Renal pelvis (tissue), 1 donor: ENCODE measurements at regions not wholly inside any gene's neighbourhood (a gene's known extent, or its start where the extent isn't known, plus 50 kb on each side); places are given as distances from the start of the nearest gene placed in this dataset.
"Not testable (repeated sequence)": the region's sequence is repeated elsewhere in the genome, so short reads cannot be mapped to it uniquely, and the experiment has no call there.

Experiments used
- DNase-seq: peaks from one replicate; pipeline ENCODE4 v3.0.0-alpha.2; 2013

DNA sequence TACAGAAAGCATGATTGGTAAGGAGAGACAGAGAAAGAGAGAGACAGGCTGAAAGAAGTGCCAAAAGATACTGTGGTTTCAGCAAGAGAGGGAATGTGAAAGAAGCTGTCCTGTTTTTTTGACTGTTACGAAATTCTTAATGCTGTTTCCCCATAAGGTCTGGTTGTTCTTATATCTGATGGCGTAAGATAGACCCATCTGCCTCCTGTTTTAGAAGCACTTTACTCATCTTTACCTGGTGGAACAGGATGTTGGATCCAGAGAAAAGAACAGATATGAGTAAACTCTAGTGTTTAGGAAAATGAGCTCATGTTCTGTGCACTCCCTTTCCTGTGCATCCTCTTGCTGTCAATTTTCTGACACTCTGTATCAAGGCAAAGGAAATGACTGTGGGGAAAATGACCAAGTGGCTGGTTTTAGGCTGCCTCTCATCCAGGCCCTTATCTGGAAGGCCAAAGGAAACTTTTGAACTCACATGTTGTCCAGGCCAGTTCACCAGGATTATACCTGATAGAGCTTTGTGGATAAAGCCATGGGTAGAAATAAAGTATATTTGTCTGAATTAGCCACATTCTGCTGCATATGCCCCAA, 311.7 kb upstream of the HTR2C start:
- DNase-seq: no peak

DNA sequence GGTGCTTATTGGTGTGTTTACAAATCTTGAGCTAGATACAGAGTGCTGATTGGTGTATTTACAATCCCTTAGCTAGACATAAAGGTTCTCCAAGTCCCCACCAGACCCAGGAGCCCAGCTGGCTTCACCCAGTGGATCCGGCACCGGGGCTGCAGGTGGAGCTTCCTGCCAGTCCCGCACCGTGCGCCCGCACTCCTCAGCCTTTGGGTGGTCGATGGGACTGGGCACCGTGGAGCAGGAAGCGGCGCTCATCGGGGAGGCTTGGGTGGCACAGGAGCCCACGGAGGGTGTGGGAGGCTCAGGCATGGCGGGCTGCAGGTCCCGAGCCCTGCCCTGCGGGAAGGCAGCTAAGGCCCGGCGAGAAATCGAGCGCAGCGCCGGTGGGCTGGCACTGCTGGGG, 313.5 kb upstream of the HTR2C start:
- not testable (repeated sequence) for DNase-seq

DNA sequence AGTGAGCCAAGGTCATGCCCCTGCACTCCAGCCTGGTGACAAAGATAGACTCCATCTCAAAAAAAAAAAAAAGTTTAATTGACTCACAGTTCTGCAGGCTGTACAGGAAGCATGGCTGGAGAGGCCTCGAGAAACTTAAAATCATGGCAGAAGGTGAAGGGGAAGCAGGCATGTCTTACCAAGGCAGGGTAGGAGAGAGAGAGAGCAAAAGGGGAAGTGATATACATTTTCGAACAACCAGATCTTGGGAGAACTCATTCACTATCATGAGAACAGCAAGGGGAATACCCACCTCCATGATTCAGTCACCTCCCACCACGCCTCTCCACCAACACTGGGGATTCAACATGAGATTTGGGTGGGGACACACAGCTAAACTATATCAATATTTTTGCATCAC, 315.2 kb upstream of the HTR2C start:
- no peak for DNase-seq

DNA sequence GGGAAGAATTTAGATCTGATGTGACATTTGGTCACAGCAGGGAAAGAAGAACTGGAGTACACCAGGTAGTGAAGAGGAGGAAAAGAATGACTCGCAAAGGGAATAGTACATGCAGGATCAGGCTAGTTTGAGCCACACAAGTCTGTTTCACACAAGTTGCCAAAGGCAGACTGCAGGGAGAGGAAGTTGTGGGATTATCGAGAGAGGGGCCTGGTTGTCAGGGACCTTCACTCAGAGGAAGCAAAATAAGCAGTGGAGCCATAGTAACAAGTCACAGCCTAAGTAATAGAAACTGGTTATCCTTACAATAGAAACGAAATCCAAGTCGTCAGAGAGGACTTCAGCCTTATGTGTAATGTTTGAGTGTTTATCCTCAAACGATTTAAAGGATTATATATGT, 316.7 kb upstream of the HTR2C start:
- DNase-seq: no peak

DNA sequence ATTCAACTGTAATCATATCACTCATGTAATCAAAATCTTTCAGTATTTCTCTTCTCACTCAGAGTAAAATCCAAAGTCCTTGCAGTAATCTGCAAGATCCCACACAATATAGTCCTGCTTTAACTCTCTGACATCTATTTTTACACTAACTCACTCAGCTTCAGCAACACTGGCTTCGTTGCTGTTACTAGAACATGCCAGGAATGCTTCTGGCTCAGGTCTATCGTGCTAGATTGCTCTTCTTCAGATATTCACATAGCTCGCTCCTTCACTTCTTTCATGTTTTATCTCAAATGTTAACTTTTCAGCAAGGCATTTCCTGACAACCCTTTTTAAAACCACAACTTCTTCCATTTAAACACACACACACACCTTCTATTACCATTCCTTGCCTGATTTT, 331.7 kb upstream of the HTR2C start:
- no peak for DNase-seq

DNA sequence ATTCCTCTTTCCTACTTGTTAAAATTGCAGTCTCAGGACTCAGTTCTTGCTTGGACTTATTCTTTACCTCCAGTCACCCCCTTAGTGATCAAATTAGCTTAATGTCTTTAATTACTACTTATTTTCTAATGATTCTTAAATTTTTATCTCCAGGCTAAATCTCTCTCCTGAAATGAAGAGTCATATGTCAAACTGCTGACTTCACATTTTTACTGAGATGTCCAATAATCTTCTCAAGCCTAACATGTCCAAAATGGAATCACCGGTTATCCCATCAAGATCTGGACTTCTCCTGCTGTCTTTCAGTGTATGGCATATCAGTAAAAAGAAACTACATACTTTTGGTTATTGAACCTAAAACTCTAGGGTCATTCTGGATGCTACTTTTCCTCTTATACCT, 332.3 kb upstream of the HTR2C start:
- DNase-seq: no peak

DNA sequence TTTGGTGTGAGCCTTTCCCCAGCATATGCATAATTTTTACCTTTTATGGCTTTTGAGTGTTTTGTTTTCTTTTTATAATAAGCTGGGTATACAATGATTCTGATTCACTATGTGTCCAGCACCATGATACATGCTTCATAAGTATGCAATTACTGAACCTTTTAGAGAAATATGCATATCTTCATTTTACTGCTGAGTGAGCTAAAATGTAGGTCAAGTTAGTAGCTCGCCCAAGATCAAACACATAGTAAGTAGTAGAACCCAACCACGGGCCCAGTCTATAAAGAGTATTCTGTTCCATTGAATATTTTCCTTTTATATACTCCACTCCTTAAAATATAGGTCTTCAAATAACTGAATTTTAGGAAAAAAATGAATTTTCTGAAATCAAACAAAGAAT, 362.4 kb upstream of the HTR2C start:
- no peak for DNase-seq

DNA sequence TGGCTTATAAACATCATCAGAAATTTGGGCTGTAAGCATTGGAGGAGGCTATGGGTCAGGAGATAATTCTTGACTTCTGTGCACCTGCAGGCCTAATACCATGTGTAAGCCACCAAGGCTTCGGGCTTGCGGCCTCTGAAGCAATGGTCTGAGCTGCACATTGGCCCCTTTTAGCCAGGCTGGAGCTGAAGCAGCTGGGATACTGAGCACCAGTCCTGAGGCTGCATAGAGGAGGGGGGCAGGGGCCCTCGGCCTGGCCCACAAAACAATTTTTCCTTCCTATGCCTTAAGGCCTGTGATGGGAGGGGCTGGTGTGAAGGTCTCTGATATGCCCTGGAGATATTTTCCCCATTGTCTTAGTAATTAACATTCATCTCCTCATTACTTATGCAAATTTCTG, 373.0 kb upstream of the HTR2C start:
- DNase-seq: no peak

DNA sequence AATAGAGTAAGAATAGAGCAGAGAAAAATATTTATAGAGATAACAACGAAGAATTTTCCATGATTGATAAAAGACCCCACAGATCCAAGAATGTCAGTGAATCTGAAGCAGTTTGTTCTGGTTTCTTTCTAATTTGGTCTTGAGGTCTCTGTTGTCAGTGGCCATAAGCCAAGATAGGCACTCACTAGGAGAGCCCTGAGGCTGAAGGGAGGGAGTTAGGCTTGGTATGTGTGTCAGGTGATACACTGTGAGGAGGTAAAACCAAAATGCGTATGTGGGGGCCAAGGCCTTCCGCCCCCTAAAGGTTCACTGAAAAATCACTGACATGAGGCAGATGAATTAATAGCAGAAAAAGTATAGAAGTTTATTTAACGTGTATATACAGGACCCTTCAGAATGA, 382.3 kb upstream of the HTR2C start:
- no peak for DNase-seq

DNA sequence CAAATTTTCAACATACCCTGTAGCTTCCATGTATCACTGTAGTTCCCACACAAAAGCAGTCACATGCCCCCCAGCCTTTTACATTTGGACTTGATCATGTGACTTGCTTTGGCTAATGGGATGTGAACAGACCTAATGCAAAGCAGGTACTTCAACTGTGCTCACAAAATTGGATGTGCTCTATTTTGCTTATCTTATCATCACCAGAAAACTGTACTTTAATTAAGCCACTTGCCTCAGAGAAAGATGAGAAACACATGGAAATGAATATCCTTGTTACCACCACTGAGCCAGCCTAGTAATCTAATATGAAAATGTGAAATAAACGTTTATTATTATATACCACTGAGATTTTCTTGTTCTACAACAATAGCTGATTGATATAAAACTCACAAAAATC, 402.7 kb upstream of the HTR2C start:
- DNase-seq: no peak

DNA sequence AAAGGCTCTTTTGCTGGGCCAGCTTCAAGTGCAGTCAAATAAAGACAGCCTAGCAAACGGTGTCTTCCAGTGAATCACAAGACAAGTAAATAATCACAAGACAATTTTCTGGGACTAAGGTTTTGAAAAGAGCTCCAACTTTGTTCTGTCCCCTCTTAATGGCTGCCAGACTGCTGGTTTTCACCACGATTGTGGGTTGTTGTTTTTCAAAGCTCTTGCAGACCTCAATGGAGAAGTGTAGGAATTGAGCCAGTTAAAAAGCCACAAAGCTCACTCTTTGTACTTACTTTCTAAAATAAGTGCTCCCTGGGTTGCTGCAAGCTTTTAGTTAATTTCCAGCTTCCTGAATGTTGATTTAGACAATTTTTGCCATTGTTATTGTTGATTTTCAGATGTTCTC, 405.8 kb upstream of the HTR2C start:
- DNase-seq: no peak

DNA sequence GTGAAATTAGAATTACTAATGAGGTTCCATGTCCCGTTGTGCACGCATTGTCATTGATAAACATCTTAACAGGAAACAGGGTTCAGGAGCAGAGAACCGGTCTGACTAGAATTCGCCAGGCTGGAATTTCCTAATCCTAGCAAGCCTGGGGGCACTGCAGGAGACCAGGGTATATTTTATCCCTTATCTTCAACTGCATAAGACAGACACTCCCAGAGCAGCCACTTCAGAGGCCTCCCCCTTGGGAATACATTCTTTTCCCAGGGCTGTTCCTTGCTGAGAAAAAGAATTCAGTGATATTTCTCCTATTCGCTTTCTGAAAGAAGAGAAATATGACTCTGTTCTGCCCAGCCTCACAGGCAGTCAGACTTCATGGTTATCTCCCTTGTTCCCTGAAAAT, 416.6 kb upstream of the HTR2C start:
- not testable (repeated sequence) for DNase-seq

DNA sequence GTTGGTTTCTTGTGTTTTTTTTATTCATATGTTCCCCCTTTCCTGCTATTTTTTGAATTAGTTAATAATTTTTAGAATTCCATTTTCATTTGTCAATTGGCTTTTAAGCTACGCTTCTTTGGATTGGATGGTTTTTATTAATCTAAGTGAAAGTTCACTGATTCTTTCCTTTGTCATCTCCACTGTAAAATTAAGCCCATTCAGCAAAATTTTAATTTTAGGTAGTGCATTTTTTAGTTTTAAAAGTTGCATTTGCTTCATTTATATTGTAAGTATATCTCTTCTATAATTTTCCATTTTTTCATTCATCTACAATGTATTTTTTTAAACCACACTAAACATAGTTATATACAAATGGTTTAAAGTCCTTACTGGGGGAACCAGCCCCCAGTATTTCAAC, 417.3 kb upstream of the HTR2C start:
- no peak for DNase-seq

DNA sequence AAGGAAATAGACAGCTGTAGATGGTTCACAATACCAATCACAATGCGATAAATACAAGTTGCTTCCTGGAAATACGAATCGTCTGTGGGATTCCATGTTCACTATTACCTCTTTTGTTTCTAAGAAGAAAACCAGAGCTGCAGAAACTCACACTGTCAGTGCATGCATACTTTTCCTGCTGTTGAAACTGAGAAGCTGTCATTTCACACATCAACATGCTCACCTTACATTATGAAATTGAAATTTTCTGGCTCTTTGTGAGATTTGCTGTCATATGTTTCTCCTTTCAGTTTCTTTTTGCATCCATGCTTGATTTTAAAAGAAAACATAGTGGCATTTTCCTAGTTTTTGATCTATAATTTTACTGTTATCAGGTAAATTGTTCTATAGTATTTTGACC, 418.3 kb upstream of the HTR2C start:
- DNase-seq: no peak

DNA sequence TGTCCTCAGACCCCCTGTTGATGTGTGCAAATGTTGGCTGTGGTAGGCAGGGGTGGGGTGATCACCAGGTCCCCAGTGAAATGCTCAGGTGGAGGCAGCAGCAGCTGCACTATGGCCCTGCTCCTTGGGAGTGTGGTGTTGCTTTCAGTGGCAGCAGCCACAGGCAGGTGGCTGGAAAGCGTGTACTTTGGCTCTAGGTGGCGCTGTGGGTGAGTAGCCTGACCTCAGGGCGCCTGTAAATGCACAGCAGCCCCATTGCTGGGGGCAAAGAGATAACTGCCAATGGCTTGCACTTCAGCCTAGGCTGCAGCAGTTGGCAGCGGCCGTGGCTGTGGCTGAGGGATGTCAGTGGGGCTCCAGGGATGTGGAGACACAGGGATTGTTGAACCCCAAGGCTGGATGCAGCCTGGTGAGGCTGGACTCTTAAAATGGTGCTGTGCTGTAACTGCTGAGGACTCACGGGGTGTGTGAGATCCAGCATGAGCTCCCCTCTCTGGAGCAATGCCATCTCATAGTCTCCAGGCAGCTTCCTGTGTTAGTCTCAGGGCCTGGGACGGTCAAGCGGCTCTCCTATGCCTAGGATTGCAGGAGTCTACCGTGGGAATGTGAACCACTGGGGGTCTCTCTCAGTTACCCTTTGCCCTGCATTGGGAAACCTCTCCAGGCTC, 421.7 kb upstream of the HTR2C start:
- DNase-seq: no peak

DNA sequence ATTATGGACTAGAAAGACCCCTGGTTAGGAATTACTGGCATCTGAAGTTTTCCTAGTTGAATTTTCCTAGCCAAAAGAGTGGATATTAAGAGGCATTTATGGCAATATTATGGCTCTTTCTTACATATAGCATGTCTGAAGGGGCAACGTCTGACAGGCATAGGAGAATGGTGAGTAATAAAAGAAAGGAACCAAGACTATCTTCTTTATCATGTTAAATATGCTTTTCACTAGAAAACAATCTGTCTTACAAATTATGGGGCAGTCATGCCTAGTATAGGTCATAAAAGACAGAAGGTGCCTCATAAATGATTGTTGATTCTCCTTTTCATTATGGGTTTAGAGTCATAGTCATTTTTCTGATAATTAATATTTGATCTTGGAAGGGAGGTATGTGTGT, 431.1 kb upstream of the HTR2C start:
- DNase-seq: no peak

DNA sequence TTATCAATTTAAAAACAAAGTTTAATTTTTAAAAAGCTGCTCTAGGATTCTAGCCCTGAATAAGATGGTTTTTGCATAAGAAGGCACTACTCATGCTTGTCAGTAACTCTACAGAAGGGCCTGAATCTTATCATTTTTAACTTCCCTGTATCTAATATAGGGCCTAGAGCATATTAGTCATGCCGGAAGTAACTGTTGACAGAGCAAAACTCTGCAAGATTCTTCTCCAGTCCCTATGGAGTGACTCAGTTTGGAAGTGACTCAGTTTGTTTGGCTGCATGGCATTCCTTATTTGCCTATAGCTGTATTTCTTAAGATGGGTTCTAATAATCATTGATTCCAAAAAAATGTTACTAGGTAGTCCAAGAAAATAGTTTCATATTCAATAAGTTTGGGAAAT, 431.8 kb upstream of the HTR2C start:
- DNase-seq: no peak

DNA sequence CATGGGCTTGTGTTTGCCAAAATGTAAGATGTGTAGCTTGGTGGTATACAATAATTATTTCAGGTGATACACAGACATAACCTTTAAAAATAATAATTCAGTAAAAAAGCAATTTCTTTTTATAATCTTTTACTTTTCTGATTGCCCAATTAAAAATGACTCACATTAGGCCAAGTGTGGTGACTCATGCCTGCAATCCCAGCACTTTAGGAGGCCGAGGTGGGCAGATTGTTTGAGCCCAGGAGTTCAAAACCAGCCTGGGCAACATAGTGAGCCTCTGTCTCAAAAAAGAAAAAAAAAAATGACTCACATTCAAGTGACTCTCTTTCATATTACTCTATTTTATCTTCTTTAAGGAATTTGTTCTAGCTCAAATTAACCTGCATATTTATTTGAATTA, 449.4 kb upstream of the HTR2C start:
- DNase-seq: no peak

DNA sequence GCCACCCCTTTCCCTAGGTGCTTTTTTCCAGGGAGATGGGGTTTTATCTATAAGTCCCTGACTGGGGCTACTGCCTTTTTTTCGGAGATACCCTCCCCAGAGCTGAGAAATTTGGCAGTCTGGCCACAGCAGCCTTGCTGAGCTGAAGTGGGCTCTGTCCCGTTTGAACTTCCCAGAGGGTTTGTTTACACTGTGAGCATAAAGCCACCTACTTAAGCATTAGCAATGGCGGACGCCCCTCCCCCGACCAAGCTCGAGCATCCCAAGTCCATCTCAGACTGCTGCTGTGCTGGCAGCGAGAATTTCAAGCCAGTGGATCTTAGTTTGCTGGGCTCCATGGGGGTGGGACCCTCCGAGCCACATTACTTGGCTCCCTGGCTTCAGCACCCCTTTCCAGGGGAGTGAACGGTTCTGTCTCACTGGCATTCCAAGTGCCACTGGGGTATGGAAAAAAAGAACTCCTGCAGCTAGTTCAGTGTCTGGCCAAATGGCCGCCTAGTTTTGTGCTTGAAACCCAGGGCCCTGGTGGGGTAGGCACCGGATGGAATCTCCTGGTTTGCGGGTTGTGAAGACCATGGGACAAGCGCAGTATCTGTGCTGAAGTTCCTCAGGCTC, 456.4 kb upstream of the HTR2C start:
- no peak for DNase-seq

DNA sequence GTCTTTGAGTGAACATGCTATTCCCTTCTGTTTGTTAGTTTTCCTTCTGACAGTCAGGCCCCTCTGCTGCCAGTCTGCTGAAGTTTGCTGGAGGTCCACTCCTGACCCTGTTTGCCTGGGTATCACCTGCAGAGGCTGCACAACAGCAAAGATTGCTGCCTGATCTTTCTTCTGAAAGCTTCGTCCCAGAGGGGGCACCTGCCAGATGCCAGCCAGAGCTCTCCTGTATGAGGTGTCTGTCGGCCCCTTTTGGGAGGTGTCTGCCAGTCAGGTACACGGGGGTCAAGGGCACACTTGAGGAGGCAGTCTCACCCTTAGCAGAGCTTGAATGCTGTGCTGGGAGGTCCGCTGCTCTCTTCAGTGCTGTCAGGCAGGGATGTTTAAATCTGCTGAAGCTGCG, 456.9 kb upstream of the HTR2C start:
- DNase-seq: no peak

DNA sequence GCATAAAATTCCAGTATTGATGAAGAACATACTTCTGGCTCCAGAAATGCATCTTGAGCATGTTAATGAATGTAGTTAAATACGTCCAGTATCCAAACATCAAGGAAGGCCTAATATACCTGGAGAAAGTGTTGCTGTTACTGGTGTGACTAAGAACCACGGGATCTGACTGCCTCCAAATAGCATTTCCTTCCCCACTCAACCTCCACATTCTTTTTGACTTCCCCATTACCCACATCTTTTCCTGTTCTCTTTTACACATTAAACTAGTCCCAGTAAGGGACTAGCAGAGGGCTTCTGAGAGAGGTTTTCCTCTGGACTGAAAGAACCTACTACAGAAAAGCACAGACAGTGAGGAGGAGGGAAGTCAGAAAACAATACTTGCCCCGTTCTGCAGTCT, 482.8 kb upstream of the HTR2C start:
- DNase-seq: no peak

DNA sequence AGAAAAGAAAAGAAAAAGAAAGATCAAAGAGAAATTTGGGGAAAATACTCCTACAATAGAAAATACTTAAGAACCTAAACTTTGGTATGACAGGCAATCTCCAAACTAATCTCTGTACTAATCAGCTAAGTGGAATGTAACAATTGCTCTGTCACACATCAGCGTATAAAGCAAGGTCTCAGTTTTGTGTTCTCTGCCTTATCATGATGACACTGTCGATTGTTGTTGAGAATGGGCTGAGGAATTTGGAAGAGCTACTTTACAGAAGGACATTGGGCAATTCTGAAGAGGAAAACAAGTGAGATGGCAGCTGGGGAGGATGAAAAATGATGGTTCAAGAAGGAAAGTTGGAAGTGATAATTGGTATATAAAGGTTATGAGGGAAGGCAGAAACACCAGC, 486.0 kb upstream of the HTR2C start:
- no peak for DNase-seq

DNA sequence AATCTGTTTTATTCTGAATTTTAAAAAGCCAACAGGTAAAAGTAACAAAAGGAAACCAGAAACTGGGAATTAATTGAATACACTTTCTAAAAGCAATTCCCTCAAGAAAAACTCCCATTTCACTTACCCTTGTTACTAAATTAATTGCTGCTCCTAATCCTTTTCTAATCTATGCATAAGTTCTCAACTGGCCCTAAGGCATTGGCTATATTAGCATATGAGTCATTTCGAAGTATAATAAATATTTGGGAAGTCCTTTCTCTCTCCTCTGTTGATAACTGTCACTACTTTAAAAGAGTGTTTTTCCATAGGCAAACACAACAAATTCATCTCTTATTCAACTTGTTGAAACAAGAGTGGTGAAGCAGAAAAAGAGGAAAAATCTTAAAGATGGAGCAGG, 486.5 kb upstream of the HTR2C start:
- no peak for DNase-seq

DNA sequence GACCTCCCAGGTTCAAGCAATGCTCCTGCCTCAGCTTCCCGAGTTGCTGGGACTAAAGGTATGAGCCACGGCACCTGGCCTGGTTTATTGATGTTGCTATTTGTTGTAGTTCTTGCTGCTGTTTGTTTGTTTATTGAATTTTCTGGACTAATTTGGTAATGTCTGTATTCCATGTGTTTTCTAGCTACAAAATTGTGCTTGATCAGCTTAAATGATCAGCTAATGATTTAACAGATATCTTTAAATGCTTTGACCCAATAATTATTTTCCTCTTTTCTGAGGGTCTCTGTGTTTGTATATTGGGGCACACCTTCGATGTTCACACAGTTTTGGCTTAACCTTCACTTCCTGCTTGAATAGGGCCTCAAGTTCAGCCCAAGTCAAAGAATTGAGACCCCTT, 488.1 kb upstream of the HTR2C start:
- DNase-seq: no peak
